ENCODE measurements at regions not wholly inside any gene's neighbourhood (a gene's known extent, or its start where the extent isn't known, plus 50 kb on each side); places are given as distances from the start of the nearest gene placed in this dataset.
"Not testable (repeated sequence)": the region's sequence is repeated elsewhere in the genome, so short reads cannot be mapped to it uniquely, and the experiment has no call there.

GRCh38 chr11:104781719-104782376 is 116.4 kb downstream of the CASP12 start:
- DNase-seq (ENCODE audit: extremely low read depth in 1 of 11, low read depth in 9 of 11, low spot score in 4 of 11) = no peak

- DNase-seq (ENCODE audit: extremely low read depth in 1 of 11, low read depth in 9 of 11, low spot score in 4 of 11) = no peak
These were observed 117.2 kb downstream of the CASP12 start for GRCh38 chr11:104781037-104781436.

GRCh38 chr11:104776501-104777170 is 121.6 kb downstream of the CASP12 start:
- no peak for DNase-seq (ENCODE audit: extremely low read depth in 1 of 11, low read depth in 9 of 11, low spot score in 4 of 11)

GRCh38 chr11:104774578-104774977 is 123.7 kb downstream of the CASP12 start:
- no peak for DNase-seq (ENCODE audit: extremely low read depth in 1 of 11, low read depth in 9 of 11, low spot score in 4 of 11)

- DNase-seq (ENCODE audit: extremely low read depth in 1 of 11, low read depth in 9 of 11, low spot score in 4 of 11) = peak in 4 of 11 donors; percentile 19 to 22 (median 21)
These were observed 125.4 kb downstream of the CASP12 start for GRCh38 chr11:104772806-104773241.

GRCh38 chr11:104771763-104772162 is 126.5 kb downstream of the CASP12 start:
- DNase-seq (ENCODE audit: extremely low read depth in 1 of 11, low read depth in 9 of 11, low spot score in 4 of 11) = no peak

- DNase-seq (ENCODE audit: extremely low read depth in 1 of 11, low read depth in 9 of 11, low spot score in 4 of 11) = not testable (repeated sequence)
These were observed 127.2 kb downstream of the CASP12 start for GRCh38 chr11:104771046-104771445.

- DNase-seq (ENCODE audit: extremely low read depth in 1 of 11, low read depth in 9 of 11, low spot score in 4 of 11) = no peak
These were observed 132.7 kb downstream of the CASP12 start for GRCh38 chr11:104765401-104766095.

- no peak for DNase-seq (ENCODE audit: extremely low read depth in 1 of 11, low read depth in 9 of 11, low spot score in 4 of 11)
These were observed 133.6 kb downstream of the CASP12 start for GRCh38 chr11:104764710-104765045.

GRCh38 chr11:104763930-104764709 is 134.1 kb downstream of the CASP12 start:
- DNase-seq (ENCODE audit: extremely low read depth in 1 of 11, low read depth in 9 of 11, low spot score in 4 of 11) = no peak

GRCh38 chr11:104761511-104761910 is 136.7 kb downstream of the CASP12 start:
- DNase-seq (ENCODE audit: extremely low read depth in 1 of 11, low read depth in 9 of 11, low spot score in 4 of 11) = no peak

GRCh38 chr11:104759464-104759863 is 138.8 kb downstream of the CASP12 start:
- DNase-seq (ENCODE audit: extremely low read depth in 1 of 11, low read depth in 9 of 11, low spot score in 4 of 11) = no peak

- DNase-seq (ENCODE audit: extremely low read depth in 1 of 11, low read depth in 9 of 11, low spot score in 4 of 11) = no peak
These were observed 159.3 kb downstream of the CASP12 start for GRCh38 chr11:104738918-104739317.

GRCh38 chr11:104738208-104738607 is 160.1 kb downstream of the CASP12 start:
- no peak for DNase-seq (ENCODE audit: extremely low read depth in 1 of 11, low read depth in 9 of 11, low spot score in 4 of 11)

GRCh38 chr11:104736502-104736901 is 161.8 kb downstream of the CASP12 start:
- DNase-seq (ENCODE audit: extremely low read depth in 1 of 11, low read depth in 9 of 11, low spot score in 4 of 11) = no peak

GRCh38 chr11:104734998-104735397 is 163.3 kb downstream of the CASP12 start:
- DNase-seq (ENCODE audit: extremely low read depth in 1 of 11, low read depth in 9 of 11, low spot score in 4 of 11) = no peak

GRCh38 chr11:104731890-104732289 is 166.4 kb downstream of the CASP12 start:
- no peak for DNase-seq (ENCODE audit: extremely low read depth in 1 of 11, low read depth in 9 of 11, low spot score in 4 of 11)

GRCh38 chr11:104728927-104729326 is 169.3 kb downstream of the CASP12 start:
- no peak for DNase-seq (ENCODE audit: extremely low read depth in 1 of 11, low read depth in 9 of 11, low spot score in 4 of 11)

- DNase-seq (ENCODE audit: extremely low read depth in 1 of 11, low read depth in 9 of 11, low spot score in 4 of 11) = no peak
These were observed 170.5 kb downstream of the CASP12 start for GRCh38 chr11:104727768-104728167.

GRCh38 chr11:104727095-104727494 is 171.2 kb downstream of the CASP12 start:
- no peak for DNase-seq (ENCODE audit: extremely low read depth in 1 of 11, low read depth in 9 of 11, low spot score in 4 of 11)
